GM19238 (cell line): ENCODE measurements at regions not wholly inside any gene's neighbourhood (a gene's known extent, or its start where the extent isn't known, plus 50 kb on each side); places are given as distances from the start of the nearest gene placed in this dataset.

Source experiments
- DNase-seq: peaks from one replicate; pipeline ENCODE4 v3.0.0; 2011; ENCODE audit warnings: low spot score; ENCODE audit not compliant: insufficient read length

- DNase-seq, result no peak
Observed at GRCh38 chr12:98198261-98198982, 317.0 kb upstream of the TMPO start.

GRCh38 chr12:98208816-98209215 is 306.6 kb upstream of the TMPO start:
- DNase-seq, result no peak

DNA sequence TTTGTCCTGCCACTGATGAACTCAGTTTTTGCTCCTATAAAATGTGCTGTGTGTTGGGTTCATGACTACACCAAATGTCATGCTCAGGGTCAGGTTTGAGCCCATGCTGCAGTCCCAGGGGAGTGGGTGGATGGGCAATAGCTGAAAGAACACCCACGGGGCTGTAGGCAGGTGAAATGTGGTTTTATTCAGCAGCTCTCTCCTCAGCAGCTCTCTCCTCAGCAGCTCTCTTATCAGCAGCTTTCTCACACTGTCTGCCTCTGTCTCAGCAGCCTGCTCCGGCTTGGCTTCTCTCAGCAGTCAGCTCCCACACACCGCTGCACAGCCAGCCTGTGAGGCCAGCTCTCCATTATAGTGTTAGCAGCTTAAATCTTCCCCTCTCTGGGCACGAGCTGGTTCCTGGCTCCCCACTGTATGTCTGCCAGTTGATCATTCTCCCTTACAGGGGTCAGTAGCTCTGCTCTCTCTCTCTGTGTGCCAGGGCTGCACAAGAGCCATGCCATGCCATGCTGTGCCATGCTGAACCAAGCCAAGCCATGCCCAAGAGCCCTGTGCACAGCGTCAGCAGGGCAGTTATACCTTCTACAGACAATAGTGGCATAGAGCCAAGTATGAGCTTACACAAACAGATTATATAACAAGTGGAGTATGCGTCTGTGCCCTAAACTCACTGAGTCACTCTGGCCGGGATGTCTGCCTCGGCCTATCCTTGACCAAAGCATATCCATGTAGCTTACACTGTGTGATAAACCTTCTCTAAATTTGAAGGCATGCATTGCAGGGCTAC is 303.3 kb upstream of the TMPO start:
- DNase-seq, result no peak

GRCh38 chr12:98213556-98213955 is 301.8 kb upstream of the TMPO start:
- DNase-seq, result no peak

GRCh38 chr12:98217257-98217656 is 298.1 kb upstream of the TMPO start:
- no peak for DNase-seq

DNA sequence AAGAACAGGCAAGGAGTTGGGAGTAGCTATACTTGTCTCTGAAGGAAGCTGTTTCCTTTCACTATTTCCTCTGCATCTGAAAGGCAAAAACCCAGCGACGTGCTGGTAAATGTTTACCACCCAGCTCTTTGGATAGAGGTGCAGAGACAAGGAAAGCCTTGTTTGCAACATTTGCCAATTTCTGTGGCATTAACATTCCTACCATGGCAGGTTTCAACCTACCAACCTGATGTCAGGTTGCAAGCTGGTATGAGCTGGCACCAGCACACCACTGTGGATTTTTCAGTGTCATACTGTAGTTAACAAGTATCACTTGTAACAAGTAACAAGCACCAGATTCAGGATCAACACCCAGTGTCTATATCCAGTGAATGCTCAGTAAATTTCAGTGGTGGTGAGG is 294.8 kb upstream of the TMPO start:
- no peak for DNase-seq

- no peak for DNase-seq
Observed at GRCh38 chr12:98221243-98221808, 294.1 kb upstream of the TMPO start.

- no peak for DNase-seq
Observed at GRCh38 chr12:98222135-98222534, 293.3 kb upstream of the TMPO start.

- DNase-seq, result no peak
Observed at GRCh38 chr12:98224584-98225221, 290.7 kb upstream of the TMPO start.

- no peak for DNase-seq
Observed at GRCh38 chr12:98227162-98227561, 288.2 kb upstream of the TMPO start.

DNA sequence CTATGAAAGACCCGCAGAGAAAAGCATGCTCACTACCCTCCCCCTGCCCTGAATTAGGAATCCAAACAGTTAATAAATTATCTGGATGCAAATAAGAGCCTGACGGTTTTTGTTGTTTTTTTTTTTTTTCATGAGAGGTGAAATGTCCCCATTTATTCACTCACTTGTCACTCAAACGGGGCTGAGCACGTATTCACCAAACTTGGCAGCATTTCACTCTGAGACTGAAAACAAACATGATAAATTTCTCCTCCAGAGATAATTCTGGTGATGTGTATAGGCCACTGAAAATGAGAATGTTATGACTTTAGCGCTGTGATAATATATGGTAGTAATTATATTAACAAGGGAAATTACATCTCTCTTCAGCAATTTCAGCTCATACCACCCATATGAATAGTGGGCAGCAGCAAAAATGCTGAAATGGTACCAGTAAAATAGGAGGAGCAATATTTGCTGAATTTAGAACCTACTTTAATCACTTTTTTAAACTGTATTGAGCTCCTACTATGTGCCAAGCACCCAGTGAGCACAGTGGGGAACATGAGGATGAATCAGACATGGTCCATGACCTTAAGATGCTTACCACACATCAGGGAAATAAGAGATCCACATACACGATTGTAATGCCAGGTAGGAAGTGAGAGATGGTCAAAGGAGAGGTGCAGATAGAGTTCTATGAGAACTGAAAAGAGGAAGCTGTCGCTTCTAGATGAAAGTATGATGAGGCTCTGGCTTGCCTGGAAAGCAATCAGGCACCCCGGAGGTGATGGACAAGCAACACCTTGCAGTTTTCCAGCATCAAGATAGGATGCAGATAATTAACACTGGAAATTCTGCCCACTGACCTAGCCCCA is 286.5 kb upstream of the TMPO start:
- no peak for DNase-seq

DNA sequence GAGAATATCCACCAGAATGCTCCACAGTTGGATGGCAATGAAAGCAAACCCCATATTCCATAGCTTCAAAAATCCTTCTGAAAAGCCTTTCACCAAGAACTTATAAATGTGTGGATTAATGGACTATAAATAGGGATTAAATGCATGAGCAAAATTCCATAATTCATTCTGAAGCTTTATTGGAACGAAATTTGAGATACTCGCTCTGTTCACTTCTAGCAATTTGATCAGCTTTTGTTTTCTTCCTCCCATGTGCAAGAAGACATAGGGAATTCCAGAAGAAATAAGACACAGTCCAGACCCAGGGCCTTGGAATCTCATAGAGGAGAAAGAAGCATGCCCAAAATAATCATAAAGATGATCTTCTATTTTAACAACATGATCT is 285.9 kb upstream of the TMPO start:
- DNase-seq, result no peak

GRCh38 chr12:98232753-98233390 is 282.5 kb upstream of the TMPO start:
- no peak for DNase-seq

DNA sequence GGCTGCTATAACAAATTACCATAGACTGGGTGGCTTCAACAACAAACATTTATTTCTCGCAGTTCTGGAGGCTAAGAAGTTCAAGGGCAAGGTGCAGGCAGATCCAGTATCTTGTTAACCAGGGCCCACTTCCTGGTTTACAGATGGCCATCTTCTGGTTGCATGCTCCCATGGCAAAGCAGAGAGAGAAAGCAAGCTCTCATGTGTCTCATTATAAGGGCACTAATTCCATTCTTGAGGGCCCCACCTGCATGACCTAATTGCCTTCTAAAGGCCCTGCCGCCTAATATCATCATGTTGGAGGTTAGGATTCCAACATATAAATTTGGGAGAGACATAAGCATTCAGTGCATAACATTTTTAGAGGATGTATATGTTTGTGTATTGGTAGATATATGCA is 280.1 kb upstream of the TMPO start:
- no peak for DNase-seq

GRCh38 chr12:98238515-98239130 is 276.8 kb upstream of the TMPO start:
- no peak for DNase-seq

GRCh38 chr12:98243190-98243589 is 272.2 kb upstream of the TMPO start:
- no peak for DNase-seq

DNA sequence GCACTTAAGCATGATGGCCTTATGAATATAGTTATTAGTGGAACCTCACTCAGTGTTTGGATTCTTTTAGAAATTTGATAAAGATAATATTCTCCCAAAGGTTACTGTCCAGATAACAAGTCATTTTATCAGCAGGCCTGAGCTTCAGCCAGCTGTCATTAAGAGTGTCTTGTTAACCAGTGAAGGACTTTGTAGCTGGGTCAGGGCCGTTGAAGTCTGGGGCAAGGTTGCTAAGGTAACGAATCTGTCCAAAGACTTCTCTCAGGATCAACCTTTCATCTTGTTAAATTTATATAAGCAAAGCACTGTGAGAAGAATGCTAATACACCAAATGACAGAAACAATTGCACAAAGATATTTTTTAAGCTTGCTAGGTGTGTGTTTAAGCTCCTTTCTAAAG is 271.3 kb upstream of the TMPO start:
- no peak for DNase-seq

- DNase-seq, result no peak
Observed at GRCh38 chr12:98253207-98254037, 262.0 kb upstream of the TMPO start.

GRCh38 chr12:98256830-98257229 is 258.6 kb upstream of the TMPO start:
- no peak for DNase-seq
